SK-N-SH (cell line): ENCODE measurements at regions not wholly inside any gene's neighbourhood (a gene's known extent, or its start where the extent isn't known, plus 50 kb on each side); places are given as distances from the start of the nearest gene placed in this dataset.
A peak's percentile ranks its signal among the peaks of the same experiment; 100 is the strongest.

Experiments
- CTCF ChIA-PET: fragments of 300-600, 350-600 bp; formaldehyde crosslinking; extraction: SDS; loops from one replicate; lab custom pipeline; 2021; lab: Yijun Ruan, JAX
- POLR2A ChIA-PET: fragments of 350-600 bp; sonication (Branson Sonifier 250); formaldehyde crosslinking; extraction: SDS; loops from one replicate; lab custom pipeline; 2020; ENCODE audit warnings: antibody characterized with exemption, inconsistent platforms; lab: Yijun Ruan, JAX
- DNase-seq: peaks from one replicate; pipeline ENCODE4 v3.0.0; 2012
- H2AFZ ChIP-seq: fragments of 200-600 bp; sonication (generic); 2 replicates; pipeline ENCODE4 v1.8.1; 2016; ENCODE audit warnings: antibody characterized with exemption, mild to moderate bottlenecking, low read depth
- H3F3A ChIP-seq: fragments of 200-600 bp; sonication (generic); replicated peaks from 2 replicates; pipeline ENCODE3; 2016; ENCODE audit warnings: antibody characterized with exemption, mild to moderate bottlenecking; ENCODE audit not compliant: insufficient read depth
- H3K27ac ChIP-seq, 2 experiments: fragments of 200-500 bp in 1 of 2; fragments of 200-600 bp in 1 of 2; sonication (Bioruptor generic) in 1 of 2; sonication (generic), shearing (Covaris generic) in 1 of 2; 2 replicates each; pipeline versions ENCODE4 v1.5.1 to v1.6.1; 2014 to 2016; ENCODE audit warnings: low read depth in 2 of 2, inconsistent platforms in 1 of 2, low read length in 1 of 2, mild to moderate bottlenecking in 1 of 2, mixed read lengths in 1 of 2
- H3K27me3 ChIP-seq: fragments of 200-600 bp; sonication (generic), shearing (Covaris generic); 2 replicates; pipeline ENCODE4 v1.6.1; 2016; ENCODE audit warnings: mixed run types; ENCODE audit not compliant: insufficient read depth
- H3K36me3 ChIP-seq, 2 experiments: fragments of 200-500 bp in 1 of 2; fragments of 200-600 bp in 1 of 2; sonication (Bioruptor generic) in 1 of 2; sonication (generic) in 1 of 2; replicated peaks in 1 of 2; 2 replicates each; pipeline versions ENCODE3 to v1.5.1; 2014 to 2016; ENCODE audit warnings: low read length in 1 of 2, mild to moderate bottlenecking in 1 of 2; ENCODE audit not compliant: insufficient read depth in 2 of 2, control insufficient read depth in 1 of 2
- H3K4me1 ChIP-seq, 2 experiments: fragments of 200-500 bp in 1 of 2; fragments of 200-600 bp in 1 of 2; sonication (Bioruptor generic) in 1 of 2; sonication (generic), shearing (Covaris generic) in 1 of 2; 2 replicates each; pipeline versions ENCODE4 v1.5.1 to v1.6.1; 2014 to 2016; ENCODE audit warnings: low read depth in 1 of 2, low read length in 1 of 2, mixed run types in 1 of 2; ENCODE audit not compliant: insufficient read depth in 2 of 2, control insufficient read depth in 1 of 2
- H3K4me2 ChIP-seq: fragments of 200-600 bp; sonication (generic), shearing (Covaris generic); 2 replicates; pipeline ENCODE4 v1.6.1; 2017; ENCODE audit warnings: mixed run types
- H3K4me3 ChIP-seq, 2 experiments: fragments of 200-500 bp in 1 of 2; fragments of 200-600 bp in 1 of 2; sonication (Bioruptor generic) in 1 of 2; sonication (generic), shearing (Covaris generic) in 1 of 2; 2 replicates each; pipeline versions ENCODE4 v1.5.1 to v1.8.1; 2014 to 2016; ENCODE audit warnings: low read depth in 2 of 2, inconsistent platforms in 1 of 2, low read length in 1 of 2, mild to moderate bottlenecking in 1 of 2, mixed read lengths in 1 of 2, moderate library complexity in 1 of 2
- H3K79me2 ChIP-seq: fragments of 200-600 bp; sonication (generic); 2 replicates; pipeline ENCODE4 v1.8.1; 2017; ENCODE audit warnings: mild to moderate bottlenecking; ENCODE audit not compliant: insufficient read depth
- H3K9ac ChIP-seq: fragments of 200-600 bp; sonication (generic); 2 replicates; pipeline ENCODE4 v1.6.1; 2017; ENCODE audit warnings: mixed run types
- H3K9me2 ChIP-seq: fragments of 200-600 bp; sonication (generic); 2 replicates; pipeline ENCODE4 v1.6.1; 2017; ENCODE audit warnings: mixed run types
- H3K9me3 ChIP-seq: fragments of 200-600 bp; sonication (generic); 2 replicates; pipeline ENCODE4 v1.6.1; 2017; ENCODE audit warnings: mixed run types, mild to moderate bottlenecking, moderate library complexity
- H4K20me1 ChIP-seq: fragments of 200-600 bp; sonication (generic); 2 replicates; pipeline ENCODE4 v1.6.1; 2017; ENCODE audit warnings: mild to moderate bottlenecking, mixed run types; ENCODE audit not compliant: insufficient read depth
- CHD2 ChIP-seq: fragments of 150-350 bp; IDR thresholded peaks from 2 replicates; pipeline ENCODE4 v1.6.1; 2018; ENCODE audit warnings: low read length; ENCODE audit not compliant: partially characterized antibody
- GABPA ChIP-seq: IDR thresholded peaks from 2 replicates; pipeline ENCODE4 v1.4.0; 2012; ENCODE audit warnings: low read depth, mild to moderate bottlenecking
- JUND ChIP-seq: IDR thresholded peaks from 2 replicates; pipeline ENCODE4 v1.4.0; 2012
- NFIC ChIP-seq: IDR thresholded peaks from 2 replicates; pipeline ENCODE4 v1.4.0; 2012; ENCODE audit warnings: borderline replicate concordance
- RFX5 ChIP-seq: IDR thresholded peaks from 2 replicates; pipeline ENCODE4 v1.6.1; 2012; ENCODE audit warnings: mild to moderate bottlenecking, improper control_type of control experiment, low read length
- SIN3A ChIP-seq: IDR thresholded peaks from 2 replicates; pipeline ENCODE4 v1.6.1; 2012; ENCODE audit warnings: low read depth, mild to moderate bottlenecking, low read length, moderate library complexity, borderline replicate concordance
- TAF1 ChIP-seq: IDR thresholded peaks from 2 replicates; pipeline ENCODE4 v1.6.1; 2012; ENCODE audit warnings: low read depth, mild to moderate bottlenecking, low read length, moderate library complexity, borderline replicate concordance
- WGBS: methylation state at CpG from one replicate; pipeline ENCODE4 v1.1.6; 2017; ENCODE audit warnings: low lambda C conversion rate; 5-methylcytosine and 5-hydroxymethylcytosine counted together
- TF ChIP-seq, protein P1 (sequence below): IDR thresholded peaks from 2 replicates; pipeline ENCODE4 v1.4.0; 2012; ENCODE audit warnings: low read depth, borderline replicate concordance
- TF ChIP-seq, protein P2 (sequence below): IDR thresholded peaks from 2 replicates; pipeline ENCODE4 v1.4.0; 2012; ENCODE audit warnings: low read depth, borderline replicate concordance

- CTCF ChIA-PET: no interaction called here
- TF ChIP-seq SIN3A: no peak
- H3F3A ChIP-seq: no peaks in the 10 kb centered on the region
- no peak overlapping the region for H3K9ac ChIP-seq
- no peaks in the 10 kb centered on the region for H3K9me2 ChIP-seq
- no peaks in the 10 kb centered on the region for H3K27me3 ChIP-seq
- H3K4me3 ChIP-seq: no peak overlapping the region
- no peak overlapping the region for H2AFZ ChIP-seq
- no peaks in the 10 kb centered on the region for H3K9me3 ChIP-seq
- no peaks in the 10 kb centered on the region for H4K20me1 ChIP-seq
- peaks cover 0 to 4% of the 10 kb centered on the region in 2 experiments; a peak in 1 of 4 replicates for H3K4me1 ChIP-seq
- DNase-seq: no peak
- no peak overlapping the region for H3K4me2 ChIP-seq
- H3K79me2 ChIP-seq: peaks cover 40% of the 10 kb centered on the region; the same call in 1 of the 2 replicates
- 95% methylated on average over 3 of the region's 3 CpGs for WGBS
- POLR2A ChIA-PET: no interaction called here
- no peaks in the 10 kb centered on the region for H3K36me3 ChIP-seq
- H3K27ac ChIP-seq: no peak overlapping the region
Observed at GRCh38 chr9:94033383-94033782, 50.9 kb upstream of the PTPDC1 start.

- Histone ChIP-seq H2AFZ (no peak overlapping the region), H3K36me3 (no peaks in the 10 kb centered on the region)
Observed at GRCh38 chr9:94031946-94032345, 52.3 kb upstream of the PTPDC1 start.

GRCh38 chr9:94031380-94031779 lies 52.9 kb upstream of the PTPDC1 start:
- H4K20me1 ChIP-seq: no peaks in the 10 kb centered on the region
- no peak for DNase-seq
- no peaks in the 10 kb centered on the region for H3K36me3 ChIP-seq
- H3K4me2 ChIP-seq: peak overlapping the region; percentile 90
- H3K79me2 ChIP-seq: peaks cover 32% of the 10 kb centered on the region; the same call in 1 of the 2 replicates
- no peaks in the 10 kb centered on the region for H3K9me3 ChIP-seq
- peak overlapping the region; percentile 87 to 94 for H3K4me3 ChIP-seq
- TF ChIP-seq, protein P1, sequence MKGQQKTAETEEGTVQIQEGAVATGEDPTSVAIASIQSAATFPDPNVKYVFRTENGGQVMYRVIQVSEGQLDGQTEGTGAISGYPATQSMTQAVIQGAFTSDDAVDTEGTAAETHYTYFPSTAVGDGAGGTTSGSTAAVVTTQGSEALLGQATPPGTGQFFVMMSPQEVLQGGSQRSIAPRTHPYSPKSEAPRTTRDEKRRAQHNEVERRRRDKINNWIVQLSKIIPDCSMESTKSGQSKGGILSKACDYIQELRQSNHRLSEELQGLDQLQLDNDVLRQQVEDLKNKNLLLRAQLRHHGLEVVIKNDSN: peak; percentile 53; the same call in 1 of the 2 replicates
- no peak for TF ChIP-seq JUND
- ChIA-PET POLR2A (interaction anchor here (1.3 kb wide), 1 partner anchor 182 kb away, joined by 4 read pairs; no protein-coding TSS in a partner anchor), CTCF (interaction anchor here (0.6 to 6.2 kb wide), 6 partner anchors 8 to 182 kb away, joined by 3 to 30 read pairs (median 6); no protein-coding TSS in a partner anchor)
- 0 out of 4 replicates have a peak overlapping the region, but pooled peaks of 1 of the 2 experiments have one; percentile 21 for H3K27ac ChIP-seq
- 45% methylated on average over 8 of the region's 8 CpGs for WGBS
- no peaks in the 10 kb centered on the region for H3F3A ChIP-seq
- H3K9ac ChIP-seq: peak overlapping the region; percentile 86
- peak overlapping the region; percentile 97 for H2AFZ ChIP-seq
- H3K27me3 ChIP-seq: no peaks in the 10 kb centered on the region
- H3K4me1 ChIP-seq: peaks cover 0 to 4% of the 10 kb centered on the region in 2 experiments; a peak in 1 of 4 replicates
- no peaks in the 10 kb centered on the region for H3K9me2 ChIP-seq

More at GRCh38 chr9:94031946-94032345, 52.3 kb upstream of the PTPDC1 start:
- no peak overlapping the region for H3K27ac ChIP-seq
- H3K9me3 ChIP-seq: no peaks in the 10 kb centered on the region
- no peaks in the 10 kb centered on the region for H3K27me3 ChIP-seq
- CTCF ChIA-PET: interaction anchor here (0.6 to 6.2 kb wide), 5 partner anchors 9 to 182 kb away, joined by 3 to 30 read pairs (median 5); no protein-coding TSS in a partner anchor
- WGBS: 90% methylated on average over 3 of the region's 3 CpGs
- H3K9me2 ChIP-seq: no peaks in the 10 kb centered on the region
- H3K9ac ChIP-seq: no peak overlapping the region
- POLR2A ChIA-PET: interaction anchor here (1.3 kb wide), 1 partner anchor 181 kb away, joined by 4 read pairs; no protein-coding TSS in a partner anchor
- TF ChIP-seq, protein P2, sequence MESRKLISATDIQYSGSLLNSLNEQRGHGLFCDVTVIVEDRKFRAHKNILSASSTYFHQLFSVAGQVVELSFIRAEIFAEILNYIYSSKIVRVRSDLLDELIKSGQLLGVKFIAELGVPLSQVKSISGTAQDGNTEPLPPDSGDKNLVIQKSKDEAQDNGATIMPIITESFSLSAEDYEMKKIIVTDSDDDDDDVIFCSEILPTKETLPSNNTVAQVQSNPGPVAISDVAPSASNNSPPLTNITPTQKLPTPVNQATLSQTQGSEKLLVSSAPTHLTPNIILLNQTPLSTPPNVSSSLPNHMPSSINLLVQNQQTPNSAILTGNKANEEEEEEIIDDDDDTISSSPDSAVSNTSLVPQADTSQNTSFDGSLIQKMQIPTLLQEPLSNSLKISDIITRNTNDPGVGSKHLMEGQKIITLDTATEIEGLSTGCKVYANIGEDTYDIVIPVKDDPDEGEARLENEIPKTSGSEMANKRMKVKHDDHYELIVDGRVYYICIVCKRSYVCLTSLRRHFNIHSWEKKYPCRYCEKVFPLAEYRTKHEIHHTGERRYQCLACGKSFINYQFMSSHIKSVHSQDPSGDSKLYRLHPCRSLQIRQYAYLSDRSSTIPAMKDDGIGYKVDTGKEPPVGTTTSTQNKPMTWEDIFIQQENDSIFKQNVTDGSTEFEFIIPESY: no peak
- TF ChIP-seq GABPA (no peak), TAF1 (no peak), CHD2 (no peak), JUND (no peak), RFX5 (no peak), NFIC (no peak)
- peak overlapping the region; percentile 90 for H3K4me2 ChIP-seq
- H4K20me1 ChIP-seq: no peaks in the 10 kb centered on the region
- no peak overlapping the region; a peak in 1 of 4 replicates for H3K4me3 ChIP-seq
- peaks cover 37% of the 10 kb centered on the region; the same call in 1 of the 2 replicates for H3K79me2 ChIP-seq
- H3K4me1 ChIP-seq: peaks cover 0 to 4% of the 10 kb centered on the region in 2 experiments; a peak in 1 of 4 replicates
- DNase-seq: no peak
- no peaks in the 10 kb centered on the region for H3F3A ChIP-seq
